Calu3 (cell line): ENCODE measurements at regions not wholly inside any gene's neighbourhood (a gene's known extent, or its start where the extent isn't known, plus 50 kb on each side); places are given as distances from the start of the nearest gene placed in this dataset.

ENCODE experiments used
- BruUV-seq: library from RNA; stranded (reverse); fragments of 400-500 nt; replicated peaks from 2 replicates; lab custom pipeline; 2021; lab: Mats Ljungman, UMichigan
- CTCF ChIA-PET: fragments of 300-600 bp; sonication (Branson Sonifier 250); formaldehyde crosslinking; loops from one replicate; lab custom pipeline; 2022; ENCODE audit warnings: antibody characterized with exemption; lab: Charles Lee
- DNase-seq: peaks from one replicate; pipeline ENCODE4 v3.0.0; 2022
- H3K27ac Mint-ChIP-seq: one replicate; pipeline ENCODE4 v1.8.0; 2022; ENCODE audit warnings: mixed read lengths; ENCODE audit not compliant: unreplicated experiment
- H3K27me3 Mint-ChIP-seq: one replicate; pipeline ENCODE4 v1.8.0; 2022; ENCODE audit warnings: mixed read lengths; ENCODE audit not compliant: unreplicated experiment
- H3K36me3 Mint-ChIP-seq: one replicate; pipeline ENCODE4 v1.8.0; 2022; ENCODE audit warnings: mild to moderate bottlenecking, moderate library complexity, mixed read lengths; ENCODE audit not compliant: insufficient read depth, unreplicated experiment
- H3K4me1 Mint-ChIP-seq: one replicate; pipeline ENCODE4 v1.8.0; 2022; ENCODE audit warnings: mild to moderate bottlenecking, low read depth, mixed read lengths; ENCODE audit not compliant: unreplicated experiment
- H3K4me3 Mint-ChIP-seq: one replicate; pipeline ENCODE4 v1.8.0; 2022; ENCODE audit warnings: mild to moderate bottlenecking, low read depth, moderate library complexity, mixed read lengths; ENCODE audit not compliant: unreplicated experiment
- H3K9me3 Mint-ChIP-seq: one replicate; pipeline ENCODE4 v1.8.0; 2022; ENCODE audit warnings: low read depth, mixed read lengths; ENCODE audit not compliant: unreplicated experiment
- intact Hi-C: fragments of 100-400 bp; cut with micrococcal nuclease; formaldehyde crosslinking; loops from one replicate; pipeline ENCODE4 v1.10.0; 2022; ENCODE audit not compliant: unreplicated experiment
- TF ChIP-seq, protein P1 (sequence below): fragments of 200-600 bp; IDR thresholded peaks from one replicate; pipeline ENCODE4 v1.8.0; 2022; ENCODE audit warnings: antibody characterized with exemption; ENCODE audit not compliant: unreplicated experiment

DNA sequence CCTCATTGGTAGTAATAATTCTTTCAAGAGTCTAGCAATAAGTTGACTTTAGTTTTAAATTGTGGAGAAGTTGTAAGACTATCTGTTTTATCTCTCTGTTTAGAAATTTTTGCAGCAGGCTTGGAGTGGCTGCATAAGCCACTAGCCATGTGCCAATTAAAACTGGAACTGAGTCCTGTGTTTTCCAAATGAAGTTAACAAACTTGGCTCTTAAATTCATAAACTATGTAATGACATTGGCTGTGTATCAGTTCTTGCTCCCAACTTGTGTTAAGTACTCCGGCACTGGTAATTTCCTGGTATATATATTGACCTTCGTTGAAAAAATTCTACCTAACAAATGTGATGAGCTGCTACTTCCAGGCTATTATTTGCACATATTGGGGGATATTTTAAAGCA, 420.4 kb downstream of the GBA3 start:
- H3K9me3 Mint-ChIP-seq = peaks cover 3% of the 10 kb centered on the region
- BruUV-seq = no TSS peak
- no peaks in the 10 kb centered on the region for H3K4me1 Mint-ChIP-seq
- intact Hi-C loops = no loop called here
- H3K4me3 Mint-ChIP-seq = no peak overlapping the region
- H3K27ac Mint-ChIP-seq = no peak overlapping the region
- H3K27me3 Mint-ChIP-seq = no peaks in the 10 kb centered on the region
- no peaks in the 10 kb centered on the region for H3K36me3 Mint-ChIP-seq
- no peak for DNase-seq
- CTCF ChIA-PET = no interaction called here
- TF ChIP-seq, protein P1, sequence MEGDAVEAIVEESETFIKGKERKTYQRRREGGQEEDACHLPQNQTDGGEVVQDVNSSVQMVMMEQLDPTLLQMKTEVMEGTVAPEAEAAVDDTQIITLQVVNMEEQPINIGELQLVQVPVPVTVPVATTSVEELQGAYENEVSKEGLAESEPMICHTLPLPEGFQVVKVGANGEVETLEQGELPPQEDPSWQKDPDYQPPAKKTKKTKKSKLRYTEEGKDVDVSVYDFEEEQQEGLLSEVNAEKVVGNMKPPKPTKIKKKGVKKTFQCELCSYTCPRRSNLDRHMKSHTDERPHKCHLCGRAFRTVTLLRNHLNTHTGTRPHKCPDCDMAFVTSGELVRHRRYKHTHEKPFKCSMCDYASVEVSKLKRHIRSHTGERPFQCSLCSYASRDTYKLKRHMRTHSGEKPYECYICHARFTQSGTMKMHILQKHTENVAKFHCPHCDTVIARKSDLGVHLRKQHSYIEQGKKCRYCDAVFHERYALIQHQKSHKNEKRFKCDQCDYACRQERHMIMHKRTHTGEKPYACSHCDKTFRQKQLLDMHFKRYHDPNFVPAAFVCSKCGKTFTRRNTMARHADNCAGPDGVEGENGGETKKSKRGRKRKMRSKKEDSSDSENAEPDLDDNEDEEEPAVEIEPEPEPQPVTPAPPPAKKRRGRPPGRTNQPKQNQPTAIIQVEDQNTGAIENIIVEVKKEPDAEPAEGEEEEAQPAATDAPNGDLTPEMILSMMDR = no peak

DNA sequence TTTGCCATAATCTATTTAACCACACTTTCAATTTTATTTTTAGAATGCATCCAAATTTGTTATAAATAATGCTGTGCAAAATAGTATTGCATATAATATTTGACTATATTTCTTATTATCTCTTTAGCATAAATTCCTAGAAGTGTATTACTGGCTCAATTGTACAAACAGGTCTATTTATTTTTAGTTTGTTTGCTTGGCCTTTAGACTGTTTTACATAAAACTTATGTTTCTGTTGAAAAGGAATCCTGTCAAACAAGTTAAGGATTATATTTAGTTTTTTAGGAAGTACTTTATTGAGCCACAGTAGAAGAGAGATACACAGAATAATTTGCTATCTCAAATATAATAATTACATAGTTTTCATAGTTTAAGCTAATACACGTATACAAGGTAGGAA, 413.8 kb downstream of the GBA3 start:
- no peak overlapping the region for H3K4me3 Mint-ChIP-seq
- no peaks in the 10 kb centered on the region for H3K36me3 Mint-ChIP-seq
- H3K4me1 Mint-ChIP-seq = peaks cover 11% of the 10 kb centered on the region
- no peak overlapping the region for H3K27ac Mint-ChIP-seq
- BruUV-seq = no TSS peak
- TF ChIP-seq, protein P1 = no peak
- CTCF ChIA-PET = no interaction called here
- peaks cover 3% of the 10 kb centered on the region for H3K9me3 Mint-ChIP-seq
- no peak for DNase-seq
- intact Hi-C loops = no loop called here
- H3K27me3 Mint-ChIP-seq = no peaks in the 10 kb centered on the region

DNA sequence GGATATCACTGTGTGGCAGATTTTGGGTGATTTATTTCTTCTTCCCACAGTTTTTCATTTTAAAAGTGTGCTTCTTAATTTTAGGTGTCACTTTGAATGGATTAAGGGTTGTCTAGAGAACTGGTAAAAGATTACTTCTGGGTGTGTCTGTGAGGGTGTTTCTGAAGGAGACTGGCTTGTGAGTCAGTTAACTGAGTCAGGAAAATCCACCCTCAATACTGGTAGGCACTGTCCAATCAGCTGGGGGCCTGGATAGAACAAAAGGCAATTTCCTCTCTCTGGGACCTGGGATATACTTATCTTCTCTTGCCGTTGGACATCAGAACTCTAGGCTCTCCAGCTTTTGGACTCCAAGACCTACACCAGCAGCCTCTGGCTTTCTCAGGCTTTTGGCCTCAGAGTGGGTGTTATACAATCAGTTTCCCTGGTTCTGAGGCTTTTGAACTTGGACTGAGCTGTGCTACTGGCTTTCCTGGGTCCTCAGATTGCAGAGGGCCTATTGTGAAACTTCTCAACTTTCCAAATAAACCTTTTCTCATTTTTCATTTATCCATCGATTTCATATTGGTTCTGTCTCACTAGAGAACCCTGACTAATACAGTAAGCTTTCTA, 413.1 kb downstream of the GBA3 start:
- TF ChIP-seq, protein P1 = no peak
- intact Hi-C loops = no loop called here
- DNase-seq = peak; percentile 5
- no TSS peak for BruUV-seq
- Mint-ChIP-seq H3K27ac (no peak overlapping the region), H3K27me3 (no peaks in the 10 kb centered on the region), H3K9me3 (peaks cover 3% of the 10 kb centered on the region), H3K4me3 (no peak overlapping the region), H3K36me3 (no peaks in the 10 kb centered on the region), H3K4me1 (peaks cover 11% of the 10 kb centered on the region)
- CTCF ChIA-PET = no interaction called here

DNA sequence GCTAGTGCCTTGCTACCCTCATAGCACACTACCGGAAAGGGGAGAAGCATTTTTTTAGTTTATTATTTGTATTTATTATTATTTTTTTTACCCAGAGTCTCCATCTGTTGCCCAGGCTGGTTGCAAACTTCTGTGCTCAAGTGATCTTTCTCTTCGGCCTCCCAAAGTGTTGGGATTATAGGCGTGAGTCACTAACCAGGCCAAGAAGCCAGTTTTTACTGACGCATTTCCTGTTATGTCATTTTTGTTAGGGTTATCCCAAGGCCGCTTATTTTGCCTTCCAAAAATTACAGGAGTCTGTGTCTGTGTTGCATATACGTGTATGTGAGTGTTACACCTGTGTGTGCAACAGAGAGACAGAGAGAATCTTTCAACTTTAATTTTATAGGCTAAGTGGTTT, 404.5 kb downstream of the GBA3 start:
- Mint-ChIP-seq H3K36me3 (no peaks in the 10 kb centered on the region), H3K27me3 (no peaks in the 10 kb centered on the region), H3K9me3 (peaks cover 6% of the 10 kb centered on the region), H3K4me1 (no peaks in the 10 kb centered on the region), H3K4me3 (no peak overlapping the region), H3K27ac (no peak overlapping the region)
- BruUV-seq = no TSS peak
- intact Hi-C loops = no loop called here
- CTCF ChIA-PET = no interaction called here
- TF ChIP-seq, protein P1 = no peak
- peak; percentile 13 for DNase-seq
